ENCODE measurements at regions not wholly inside any gene's neighbourhood (a gene's known extent, or its start where the extent isn't known, plus 50 kb on each side); places are given as distances from the start of the nearest gene placed in this dataset.

DNA sequence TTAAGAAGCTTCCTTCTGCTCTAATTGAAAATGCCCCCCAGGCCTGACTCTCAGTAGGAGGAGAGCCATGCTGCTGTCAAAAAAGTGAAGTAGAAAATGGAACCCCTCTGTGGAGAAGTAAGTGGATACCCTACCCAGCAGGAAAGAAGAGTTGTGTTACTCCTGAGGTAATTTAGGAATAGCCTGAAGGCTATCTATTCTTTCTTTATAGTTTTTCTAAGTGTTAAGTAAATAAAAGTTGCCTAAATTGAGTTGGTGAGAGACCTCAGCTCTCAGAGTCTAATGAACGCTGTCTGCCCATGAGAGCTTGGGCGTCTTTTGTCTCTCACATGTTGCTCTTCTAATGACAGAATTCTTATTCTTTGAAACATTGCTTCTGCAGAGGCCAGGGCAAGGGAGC lies 116.2 kb downstream of the NSUN3 start:
- TF ChIP-seq EZH2 (IDR thresholded peaks at IDR 0.05; ENCODE audit: borderline replicate concordance, low read depth, low read length, poor library complexity, severe bottlenecking): no peak
- TF ChIP-seq CTCF (conservative IDR thresholded peaks at IDR 0.05; ENCODE audit: low read depth, low read length): no peak
- intact Hi-C loops (cut with micrococcal nuclease; ENCODE audit: unreplicated experiment): loop anchor here (10.0 kb wide), 1 partner anchor 54 kb away; no protein-coding TSS in a partner anchor
- Histone ChIP-seq H3K4me3 (ENCODE audit: low read depth, low read length, poor library complexity, severe bottlenecking) (no peak overlapping the region), H3K36me3 (ENCODE audit: insufficient read depth, low read length, poor library complexity, severe bottlenecking) (no peaks in the 10 kb centered on the region), H3K4me1 (ENCODE audit: insufficient read depth, low read length, poor library complexity, severe bottlenecking) (peaks cover 10% of the 10 kb centered on the region), H3K27ac (ENCODE audit: low read depth, low read length, poor library complexity, severe bottlenecking) (no peak overlapping the region), H3K27me3 (replicated peaks; ENCODE audit: insufficient read depth, low read depth, low read length, poor library complexity) (no peaks in the 10 kb centered on the region), H3K9me3 (ENCODE audit: low read depth, low read length, poor library complexity, severe bottlenecking) (no peaks in the 10 kb centered on the region)
- CTCF ChIA-PET: no interaction called here
- DNase-seq (ENCODE audit: low spot score): no peak
- no TSS peak for BruUV-seq (replicated peaks)
- POLR2A ChIA-PET (ENCODE audit: low non-redundant PET): no interaction called here

- TF ChIP-seq CTCF (conservative IDR thresholded peaks at IDR 0.05; ENCODE audit: low read depth, low read length) (no peak), EZH2 (IDR thresholded peaks at IDR 0.05; ENCODE audit: borderline replicate concordance, low read depth, low read length, poor library complexity, severe bottlenecking) (no peak)
These were observed 120.7 kb downstream of the NSUN3 start for GRCh38 chr3:94183551-94183950.

DNA sequence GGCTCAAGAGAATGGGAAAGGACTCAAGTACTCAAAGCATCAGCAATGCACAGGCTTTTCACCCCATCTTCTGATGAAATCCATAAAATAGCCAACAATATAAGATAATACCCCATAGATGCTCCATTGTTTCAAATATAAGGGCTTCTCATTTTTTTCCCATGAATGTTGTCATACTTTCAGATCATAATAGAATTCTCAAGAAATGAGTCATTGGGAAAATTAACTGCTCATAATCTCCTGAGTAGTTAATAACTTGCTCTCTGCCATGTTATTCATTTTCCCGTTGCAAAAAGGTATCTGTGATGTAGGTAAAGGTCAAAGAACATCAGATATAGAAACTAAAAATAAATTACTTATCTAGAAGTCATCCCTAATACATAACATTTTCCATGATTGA lies 121.9 kb downstream of the NSUN3 start:
- ChIA-PET POLR2A (ENCODE audit: low non-redundant PET) (no interaction called here), CTCF (no interaction called here)
- no peaks in the 10 kb centered on the region for H3K9me3 ChIP-seq (ENCODE audit: low read depth, low read length, poor library complexity, severe bottlenecking)
- no TSS peak for BruUV-seq (replicated peaks)
- H3K27ac ChIP-seq (ENCODE audit: low read depth, low read length, poor library complexity, severe bottlenecking): no peak overlapping the region
- H3K36me3 ChIP-seq (ENCODE audit: insufficient read depth, low read length, poor library complexity, severe bottlenecking): no peaks in the 10 kb centered on the region
- DNase-seq (ENCODE audit: low spot score): no peak
- intact Hi-C loops (cut with micrococcal nuclease; ENCODE audit: unreplicated experiment): no loop called here
- H3K4me1 ChIP-seq (ENCODE audit: insufficient read depth, low read length, poor library complexity, severe bottlenecking): no peaks in the 10 kb centered on the region
- H3K4me3 ChIP-seq (ENCODE audit: low read depth, low read length, poor library complexity, severe bottlenecking): no peak overlapping the region
- no peaks in the 10 kb centered on the region for H3K27me3 ChIP-seq (replicated peaks; ENCODE audit: insufficient read depth, low read depth, low read length, poor library complexity)
- TF ChIP-seq EZH2 (IDR thresholded peaks at IDR 0.05; ENCODE audit: borderline replicate concordance, low read depth, low read length, poor library complexity, severe bottlenecking): no peak
- no peak for TF ChIP-seq CTCF (conservative IDR thresholded peaks at IDR 0.05; ENCODE audit: low read depth, low read length)

More at GRCh38 chr3:94183551-94183950, 120.7 kb downstream of the NSUN3 start:
- no peak overlapping the region for H3K27ac ChIP-seq (ENCODE audit: low read depth, low read length, poor library complexity, severe bottlenecking)
- DNase-seq (ENCODE audit: low spot score): no peak
- no peaks in the 10 kb centered on the region for H3K4me1 ChIP-seq (ENCODE audit: insufficient read depth, low read length, poor library complexity, severe bottlenecking)
- no peaks in the 10 kb centered on the region for H3K9me3 ChIP-seq (ENCODE audit: low read depth, low read length, poor library complexity, severe bottlenecking)
- H3K4me3 ChIP-seq (ENCODE audit: low read depth, low read length, poor library complexity, severe bottlenecking): no peak overlapping the region
- POLR2A ChIA-PET (ENCODE audit: low non-redundant PET): no interaction called here
- CTCF ChIA-PET: no interaction called here
- no peaks in the 10 kb centered on the region for H3K36me3 ChIP-seq (ENCODE audit: insufficient read depth, low read length, poor library complexity, severe bottlenecking)
- H3K27me3 ChIP-seq (replicated peaks; ENCODE audit: insufficient read depth, low read depth, low read length, poor library complexity): no peaks in the 10 kb centered on the region
- BruUV-seq (replicated peaks): no TSS peak
- intact Hi-C loops (cut with micrococcal nuclease; ENCODE audit: unreplicated experiment): no loop called here

All from A673 (cell line).